ENCODE measurements at regions not wholly inside any gene's neighbourhood (a gene's known extent, or its start where the extent isn't known, plus 50 kb on each side); places are given as distances from the start of the nearest gene placed in this dataset.
"Not testable (repeated sequence)": the region's sequence is repeated elsewhere in the genome, so short reads cannot be mapped to it uniquely, and the experiment has no call there.

GRCh38 chr19:14310055-14310454 is 71.2 kb upstream of the ADGRE5 start:
- Histone ChIP-seq H3K27me3 (ENCODE audit: control insufficient read depth, insufficient read depth, low read length) (no peaks in the 10 kb centered on the region), H3K4me1 (ENCODE audit: control insufficient read depth, insufficient read depth, low read length) (no peaks in the 10 kb centered on the region), H3K36me3 (ENCODE audit: control insufficient read depth, insufficient read depth, low read length) (no peaks in the 10 kb centered on the region), H3K4me3 (ENCODE audit: low read depth, low read length) (no peak overlapping the region), H3K9me3 (ENCODE audit: control insufficient read depth, insufficient read depth, low read length) (no peaks in the 10 kb centered on the region), H3K27ac (ENCODE audit: low read depth, low read length) (no peak overlapping the region)
- 86% methylated on average over 1 of the region's 5 CpGs for WGBS (ENCODE audit: insufficient coverage)
- no peak for DNase-seq (ENCODE audit: low read depth in 4 of 6, low spot score in 6 of 6)

GRCh38 chr19:14305706-14306105 is 75.5 kb upstream of the ADGRE5 start:
- no peaks in the 10 kb centered on the region for H3K27me3 ChIP-seq (ENCODE audit: control insufficient read depth, insufficient read depth, low read length)
- 45% methylated on average over 4 of the region's 6 CpGs for WGBS (ENCODE audit: insufficient coverage)
- no peaks in the 10 kb centered on the region for H3K9me3 ChIP-seq (ENCODE audit: control insufficient read depth, insufficient read depth, low read length)
- no peaks in the 10 kb centered on the region for H3K4me1 ChIP-seq (ENCODE audit: control insufficient read depth, insufficient read depth, low read length)
- no peak overlapping the region for H3K27ac ChIP-seq (ENCODE audit: low read depth, low read length)
- no peaks in the 10 kb centered on the region for H3K36me3 ChIP-seq (ENCODE audit: control insufficient read depth, insufficient read depth, low read length)
- H3K4me3 ChIP-seq (ENCODE audit: low read depth, low read length), result no peak overlapping the region
- no peak for DNase-seq (ENCODE audit: low read depth in 4 of 6, low spot score in 6 of 6)

GRCh38 chr19:14301150-14301549 is 80.1 kb upstream of the ADGRE5 start:
- no peak overlapping the region for H3K4me3 ChIP-seq (ENCODE audit: low read depth, low read length)
- H3K27me3 ChIP-seq (ENCODE audit: control insufficient read depth, insufficient read depth, low read length), result no peaks in the 10 kb centered on the region
- WGBS (ENCODE audit: insufficient coverage), result 100% methylated on average over 2 of the region's 6 CpGs
- no peaks in the 10 kb centered on the region for H3K36me3 ChIP-seq (ENCODE audit: control insufficient read depth, insufficient read depth, low read length)
- no peaks in the 10 kb centered on the region for H3K4me1 ChIP-seq (ENCODE audit: control insufficient read depth, insufficient read depth, low read length)
- no peak overlapping the region for H3K27ac ChIP-seq (ENCODE audit: low read depth, low read length)
- DNase-seq (ENCODE audit: low read depth in 4 of 6, low spot score in 6 of 6), result no peak
- H3K9me3 ChIP-seq (ENCODE audit: control insufficient read depth, insufficient read depth, low read length), result no peaks in the 10 kb centered on the region

- Histone ChIP-seq H3K36me3 (ENCODE audit: control insufficient read depth, insufficient read depth, low read length) (no peaks in the 10 kb centered on the region), H3K4me1 (ENCODE audit: control insufficient read depth, insufficient read depth, low read length) (no peaks in the 10 kb centered on the region), H3K27ac (ENCODE audit: low read depth, low read length) (no peak overlapping the region), H3K9me3 (ENCODE audit: control insufficient read depth, insufficient read depth, low read length) (no peaks in the 10 kb centered on the region), H3K4me3 (ENCODE audit: low read depth, low read length) (no peak overlapping the region), H3K27me3 (ENCODE audit: control insufficient read depth, insufficient read depth, low read length) (no peaks in the 10 kb centered on the region)
- 80% methylated on average over 1 of the region's 6 CpGs for WGBS (ENCODE audit: insufficient coverage)
- DNase-seq (ENCODE audit: low read depth in 4 of 6, low spot score in 6 of 6), result no peak
These were observed 80.9 kb upstream of the ADGRE5 start for GRCh38 chr19:14300303-14300702.

- 95% methylated on average over 6 of the region's 13 CpGs for WGBS (ENCODE audit: insufficient coverage)
- H3K4me3 ChIP-seq (ENCODE audit: low read depth, low read length); H3K27ac ChIP-seq (ENCODE audit: low read depth, low read length); H3K9me3 ChIP-seq (ENCODE audit: control insufficient read depth, insufficient read depth, low read length); H3K36me3 ChIP-seq (ENCODE audit: control insufficient read depth, insufficient read depth, low read length); DNase-seq (ENCODE audit: low read depth in 4 of 6, low spot score in 6 of 6); H3K27me3 ChIP-seq (ENCODE audit: control insufficient read depth, insufficient read depth, low read length); H3K4me1 ChIP-seq (ENCODE audit: control insufficient read depth, insufficient read depth, low read length): not testable (repeated sequence)
These were observed 81.9 kb upstream of the ADGRE5 start for GRCh38 chr19:14299224-14299827.

- not testable (repeated sequence) for H3K4me3 ChIP-seq (ENCODE audit: low read depth, low read length); H3K36me3 ChIP-seq (ENCODE audit: control insufficient read depth, insufficient read depth, low read length); H3K27me3 ChIP-seq (ENCODE audit: control insufficient read depth, insufficient read depth, low read length); H3K4me1 ChIP-seq (ENCODE audit: control insufficient read depth, insufficient read depth, low read length); H3K27ac ChIP-seq (ENCODE audit: low read depth, low read length); H3K9me3 ChIP-seq (ENCODE audit: control insufficient read depth, insufficient read depth, low read length)
- DNase-seq (ENCODE audit: low read depth in 4 of 6, low spot score in 6 of 6), result peak in 3 of 6 donors; percentile 30 to 90 (median 31)
- WGBS (ENCODE audit: insufficient coverage), result 15% methylated on average over 2 of the region's 14 CpGs
These were observed 83.2 kb upstream of the ADGRE5 start for GRCh38 chr19:14297883-14298576.

- H3K27ac ChIP-seq (ENCODE audit: low read depth, low read length); H3K9me3 ChIP-seq (ENCODE audit: control insufficient read depth, insufficient read depth, low read length); H3K4me3 ChIP-seq (ENCODE audit: low read depth, low read length); H3K36me3 ChIP-seq (ENCODE audit: control insufficient read depth, insufficient read depth, low read length); H3K27me3 ChIP-seq (ENCODE audit: control insufficient read depth, insufficient read depth, low read length): not testable (repeated sequence)
- DNase-seq (ENCODE audit: low read depth in 4 of 6, low spot score in 6 of 6), result peak in 1 of 6 donors; percentile 19
- 94% methylated on average over 2 of the region's 5 CpGs for whole genome bisulfite sequencing (ENCODE audit: insufficient coverage)
- peaks cover 12% of the 10 kb centered on the region for H3K4me1 ChIP-seq (ENCODE audit: control insufficient read depth, insufficient read depth, low read length)
These were observed 86.3 kb upstream of the ADGRE5 start for GRCh38 chr19:14294974-14295373.

GRCh38 chr19:14293816-14294170 is 87.5 kb upstream of the ADGRE5 start:
- WGBS (ENCODE audit: insufficient coverage), result no CpG with 5 or more reads among the region's 7 CpGs

GRCh38 chr19:14293101-14293815 is 87.3 kb upstream of the ADGRL1 start:
- H3K36me3 ChIP-seq (ENCODE audit: control insufficient read depth, insufficient read depth, low read length); H3K27me3 ChIP-seq (ENCODE audit: control insufficient read depth, insufficient read depth, low read length); H3K9me3 ChIP-seq (ENCODE audit: control insufficient read depth, insufficient read depth, low read length): not testable (repeated sequence)
- Histone ChIP-seq H3K4me1 (ENCODE audit: control insufficient read depth, insufficient read depth, low read length) (peaks cover 12% of the 10 kb centered on the region), H3K27ac (ENCODE audit: low read depth, low read length) (peak overlapping the region; percentile 52), H3K4me3 (ENCODE audit: low read depth, low read length) (peak overlapping the region; percentile 50)
- WGBS (ENCODE audit: insufficient coverage), result 35% methylated on average over 2 of the region's 26 CpGs
- peak in 2 of 6 donors; percentile 64 to 68 for DNase-seq (ENCODE audit: low read depth in 4 of 6, low spot score in 6 of 6)

More at GRCh38 chr19:14293816-14294170, 87.5 kb upstream of the ADGRE5 start:
- H3K27me3 ChIP-seq (ENCODE audit: control insufficient read depth, insufficient read depth, low read length); H3K9me3 ChIP-seq (ENCODE audit: control insufficient read depth, insufficient read depth, low read length); H3K4me3 ChIP-seq (ENCODE audit: low read depth, low read length); H3K27ac ChIP-seq (ENCODE audit: low read depth, low read length); DNase-seq (ENCODE audit: low read depth in 4 of 6, low spot score in 6 of 6); H3K36me3 ChIP-seq (ENCODE audit: control insufficient read depth, insufficient read depth, low read length): not testable (repeated sequence)
- peaks cover 12% of the 10 kb centered on the region for H3K4me1 ChIP-seq (ENCODE audit: control insufficient read depth, insufficient read depth, low read length)

GRCh38 chr19:14289810-14290209 is 83.8 kb upstream of the ADGRL1 start:
- WGBS (ENCODE audit: insufficient coverage), result 91% methylated on average over 5 of the region's 15 CpGs
- DNase-seq (ENCODE audit: low read depth in 4 of 6, low spot score in 6 of 6), result not testable (repeated sequence)

More at GRCh38 chr19:14289810-14290209, 83.8 kb upstream of the ADGRL1 start:
- H3K27ac ChIP-seq (ENCODE audit: low read depth, low read length); H3K9me3 ChIP-seq (ENCODE audit: control insufficient read depth, insufficient read depth, low read length); H3K27me3 ChIP-seq (ENCODE audit: control insufficient read depth, insufficient read depth, low read length); H3K4me3 ChIP-seq (ENCODE audit: low read depth, low read length); H3K36me3 ChIP-seq (ENCODE audit: control insufficient read depth, insufficient read depth, low read length): not testable (repeated sequence)
- H3K4me1 ChIP-seq (ENCODE audit: control insufficient read depth, insufficient read depth, low read length), result peaks cover 12% of the 10 kb centered on the region

Measured in spinal cord (tissue), 9 donors.